ENCODE measurements at regions not wholly inside any gene's neighbourhood (a gene's known extent, or its start where the extent isn't known, plus 50 kb on each side); places are given as distances from the start of the nearest gene placed in this dataset.

DNA sequence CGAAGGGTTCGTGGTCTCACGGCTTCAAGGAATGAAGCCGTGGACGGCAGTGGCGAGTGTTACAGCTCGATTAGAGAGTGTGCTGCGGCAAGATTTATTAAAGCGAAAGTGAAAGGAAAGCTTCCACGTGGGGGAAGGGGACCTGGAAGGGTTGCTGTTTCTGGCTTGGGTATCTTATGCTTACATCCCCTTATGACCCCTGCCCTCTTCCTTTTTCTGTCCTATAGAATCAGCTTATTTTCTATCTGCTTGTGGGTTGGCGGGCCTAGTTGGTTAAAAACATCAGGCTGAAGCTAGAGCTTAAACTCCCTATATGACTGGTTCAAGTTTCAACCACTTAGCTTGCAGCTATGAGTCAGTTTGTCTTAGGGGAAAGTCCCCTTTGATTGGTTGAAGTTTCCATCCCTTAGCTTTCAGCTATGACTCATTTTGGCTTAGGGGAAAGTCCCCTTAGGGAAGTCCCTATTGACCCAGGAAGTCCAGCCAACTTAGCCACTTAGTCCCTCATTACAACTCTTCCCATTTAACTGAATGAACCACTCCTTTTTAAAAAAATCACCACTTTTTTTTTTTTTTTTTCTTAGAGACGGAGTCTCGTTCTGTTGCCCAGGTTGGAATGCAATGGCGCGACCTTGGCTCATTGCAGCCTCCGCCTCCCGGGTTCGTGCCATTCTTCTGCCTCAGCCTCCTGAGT lies 1494.7 kb upstream of the TMEM132C start:
- no peak overlapping the region for H3K9ac ChIP-seq (ENCODE audit: control insufficient read depth, insufficient read depth, low read length)
- FAIRE-seq (peak; percentile 31), ATAC-seq (peak; percentile 90), DNase-seq (ENCODE audit: low read depth, low spot score) (peak; percentile 83)
- in situ Hi-C loops (cut with MboI) (loop anchor here (10.0 kb wide), 1 partner anchor 272 kb away; no protein-coding TSS in a partner anchor), intact Hi-C loops (cut with micrococcal nuclease; ENCODE audit: unreplicated experiment) (no loop called here)
- H4K20me1 ChIP-seq (ENCODE audit: control insufficient read depth, insufficient read depth) = no peaks in the 10 kb centered on the region
- WGBS (ENCODE audit: insufficient coverage, insufficient replicate concordance, low lambda C conversion rate, missing lambda C conversion rate) = 0% methylated on average over 18 of the region's 18 CpGs
- ChIA-PET RAD21 (ENCODE audit: unreplicated experiment) (no interaction called here), CTCF (interaction anchor here (0.7 to 1.0 kb wide), 3 partner anchors 13 to 704 kb away, joined by 3 to 4 read pairs (median 4); no protein-coding TSS in a partner anchor), SMC1A (ENCODE audit: uncharacterized antibody, unreplicated experiment) (interaction anchor here (1.1 to 1.9 kb wide), 2 partner anchors 10 to 12 kb away, joined by 3 to 6 read pairs; no protein-coding TSS in a partner anchor), POLR2A (no interaction called here)
- H3K27me3 ChIP-seq (replicated peaks in 1 of 2; ENCODE audit: control insufficient read depth in 2 of 2, insufficient read depth in 2 of 2, low read length in 1 of 2) = no peaks in the 10 kb centered on the region
- BruUV-seq (replicated peaks) = no TSS peak
- no peak overlapping the region for H3K4me3 ChIP-seq
- H3K9me3 ChIP-seq (replicated peaks; ENCODE audit: control insufficient read depth, insufficient read depth, low read length) = peaks cover 14% of the 10 kb centered on the region
- no peaks in the 10 kb centered on the region for H3K4me1 ChIP-seq (ENCODE audit: control insufficient read depth, insufficient read depth, low read length)
- peak overlapping the region; percentile 35; the same call in 1 of the 2 replicates for H3K4me2 ChIP-seq (ENCODE audit: control insufficient read depth, insufficient read depth)
- peak overlapping the region; percentile 50 for H3K27ac ChIP-seq (ENCODE audit: control insufficient read depth, insufficient read depth)
- peak overlapping the region; percentile 67 for H2AFZ ChIP-seq (ENCODE audit: control insufficient read depth, low read depth, low read length)
- no peaks in the 10 kb centered on the region for H3K36me3 ChIP-seq (ENCODE audit: control insufficient read depth in 2 of 2, insufficient read depth in 2 of 2, low read length in 1 of 2)
- no peaks in the 10 kb centered on the region for H3K79me2 ChIP-seq (ENCODE audit: control insufficient read depth, insufficient read depth, low read length)
- peak; percentile 51; the same call in 1 of the 2 replicates for TF ChIP-seq BMI1 (IDR thresholded peaks at IDR 0.05; ENCODE audit: borderline replicate concordance)
- no peak for TF ChIP-seq NR2C2 (IDR thresholded peaks at IDR 0.05; ENCODE audit: borderline replicate concordance, control insufficient read depth, insufficient read length, low read depth)
- no peak for TF ChIP-seq CHD4 (IDR thresholded peaks at IDR 0.05)
- TF ChIP-seq, protein P1, sequence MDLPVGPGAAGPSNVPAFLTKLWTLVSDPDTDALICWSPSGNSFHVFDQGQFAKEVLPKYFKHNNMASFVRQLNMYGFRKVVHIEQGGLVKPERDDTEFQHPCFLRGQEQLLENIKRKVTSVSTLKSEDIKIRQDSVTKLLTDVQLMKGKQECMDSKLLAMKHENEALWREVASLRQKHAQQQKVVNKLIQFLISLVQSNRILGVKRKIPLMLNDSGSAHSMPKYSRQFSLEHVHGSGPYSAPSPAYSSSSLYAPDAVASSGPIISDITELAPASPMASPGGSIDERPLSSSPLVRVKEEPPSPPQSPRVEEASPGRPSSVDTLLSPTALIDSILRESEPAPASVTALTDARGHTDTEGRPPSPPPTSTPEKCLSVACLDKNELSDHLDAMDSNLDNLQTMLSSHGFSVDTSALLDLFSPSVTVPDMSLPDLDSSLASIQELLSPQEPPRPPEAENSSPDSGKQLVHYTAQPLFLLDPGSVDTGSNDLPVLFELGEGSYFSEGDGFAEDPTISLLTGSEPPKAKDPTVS (IDR thresholded peaks at IDR 0.05; ENCODE audit: low read depth, low read length) = no peak
- TF ChIP-seq E4F1 (IDR thresholded peaks at IDR 0.05; ENCODE audit: borderline replicate concordance, partially characterized antibody) = no peak
- TF ChIP-seq RELA (IDR thresholded peaks at IDR 0.05; ENCODE audit: borderline replicate concordance, partially characterized antibody) = peak; percentile 91
- TF ChIP-seq ZZZ3 (IDR thresholded peaks at IDR 0.05; ENCODE audit: control insufficient read depth, insufficient read length, low read depth) = no peak
- no peak for TF ChIP-seq E2F4 (IDR thresholded peaks at IDR 0.05; ENCODE audit: low read depth, low read length)
- TF ChIP-seq POLR2AphosphoS5 (IDR thresholded peaks at IDR 0.05; ENCODE audit: low read length) = no peak
- TF ChIP-seq SP1 (IDR thresholded peaks at IDR 0.05; ENCODE audit: low read depth, low read length) = no peak
- TF ChIP-seq NKRF (conservative IDR thresholded peaks at IDR 0.05) = no peak
- no peak for TF ChIP-seq RFX5 (IDR thresholded peaks at IDR 0.05; ENCODE audit: low read depth, low read length)
